Calu3 (cell line): ENCODE measurements at regions not wholly inside any gene's neighbourhood (a gene's known extent, or its start where the extent isn't known, plus 50 kb on each side); places are given as distances from the start of the nearest gene placed in this dataset.
"Not testable (repeated sequence)": the region's sequence is repeated elsewhere in the genome, so short reads cannot be mapped to it uniquely, and the experiment has no call there.

Source experiments
- BruUV-seq: library from RNA; stranded (reverse); fragments of 400-500 nt; replicated peaks from 2 replicates; lab custom pipeline; 2021; lab: Mats Ljungman, UMichigan
- CTCF ChIA-PET: fragments of 300-600 bp; sonication (Branson Sonifier 250); formaldehyde crosslinking; loops from one replicate; lab custom pipeline; 2022; ENCODE audit warnings: antibody characterized with exemption; lab: Charles Lee
- DNase-seq: peaks from one replicate; pipeline ENCODE4 v3.0.0; 2022
- H3K27ac Mint-ChIP-seq: one replicate; pipeline ENCODE4 v1.8.0; 2022; ENCODE audit warnings: mixed read lengths; ENCODE audit not compliant: unreplicated experiment
- H3K27me3 Mint-ChIP-seq: one replicate; pipeline ENCODE4 v1.8.0; 2022; ENCODE audit warnings: mixed read lengths; ENCODE audit not compliant: unreplicated experiment
- H3K36me3 Mint-ChIP-seq: one replicate; pipeline ENCODE4 v1.8.0; 2022; ENCODE audit warnings: mild to moderate bottlenecking, moderate library complexity, mixed read lengths; ENCODE audit not compliant: insufficient read depth, unreplicated experiment
- H3K4me1 Mint-ChIP-seq: one replicate; pipeline ENCODE4 v1.8.0; 2022; ENCODE audit warnings: mild to moderate bottlenecking, low read depth, mixed read lengths; ENCODE audit not compliant: unreplicated experiment
- H3K4me3 Mint-ChIP-seq: one replicate; pipeline ENCODE4 v1.8.0; 2022; ENCODE audit warnings: mild to moderate bottlenecking, low read depth, moderate library complexity, mixed read lengths; ENCODE audit not compliant: unreplicated experiment
- H3K9me3 Mint-ChIP-seq: one replicate; pipeline ENCODE4 v1.8.0; 2022; ENCODE audit warnings: low read depth, mixed read lengths; ENCODE audit not compliant: unreplicated experiment
- CTCF ChIP-seq: fragments of 200-600 bp; IDR thresholded peaks from one replicate; pipeline ENCODE4 v1.8.0; 2022; ENCODE audit warnings: antibody characterized with exemption; ENCODE audit not compliant: unreplicated experiment
- intact Hi-C: fragments of 100-400 bp; cut with micrococcal nuclease; formaldehyde crosslinking; loops from one replicate; pipeline ENCODE4 v1.10.0; 2022; ENCODE audit not compliant: unreplicated experiment

GRCh38 chrX:14303891-14304290 lies 225.4 kb upstream of the GLRA2 start:
- intact Hi-C loops: no loop called here
- Mint-ChIP-seq H3K27me3 (no peaks in the 10 kb centered on the region), H3K9me3 (no peaks in the 10 kb centered on the region), H3K27ac (no peak overlapping the region), H3K4me1 (no peaks in the 10 kb centered on the region), H3K4me3 (no peak overlapping the region), H3K36me3 (no peaks in the 10 kb centered on the region)
- no peak for DNase-seq
- CTCF ChIA-PET: no interaction called here
- no peak for TF ChIP-seq CTCF
- BruUV-seq: no TSS peak

GRCh38 chrX:14302561-14302960 lies 226.8 kb upstream of the GLRA2 start:
- H3K27ac Mint-ChIP-seq, CTCF ChIA-PET, H3K36me3 Mint-ChIP-seq, DNase-seq, H3K9me3 Mint-ChIP-seq, H3K4me3 Mint-ChIP-seq, BruUV-seq, H3K27me3 Mint-ChIP-seq, H3K4me1 Mint-ChIP-seq, intact Hi-C loops: not testable (repeated sequence)

GRCh38 chrX:14300376-14300775 lies 229.0 kb upstream of the GLRA2 start:
- H3K27ac Mint-ChIP-seq: no peak overlapping the region
- no TSS peak for BruUV-seq
- peaks cover 1% of the 10 kb centered on the region for H3K27me3 Mint-ChIP-seq
- no peak for TF ChIP-seq CTCF
- no peaks in the 10 kb centered on the region for H3K36me3 Mint-ChIP-seq
- no peak overlapping the region for H3K4me3 Mint-ChIP-seq
- CTCF ChIA-PET: no interaction called here
- H3K9me3 Mint-ChIP-seq: no peaks in the 10 kb centered on the region
- intact Hi-C loops: no loop called here
- no peaks in the 10 kb centered on the region for H3K4me1 Mint-ChIP-seq
- no peak for DNase-seq

- no peak for TF ChIP-seq CTCF
- no peak for DNase-seq
- H3K27me3 Mint-ChIP-seq: peaks cover 20% of the 10 kb centered on the region
- H3K27ac Mint-ChIP-seq: no peak overlapping the region
- intact Hi-C loops: no loop called here
- no peak overlapping the region for H3K4me3 Mint-ChIP-seq
- CTCF ChIA-PET: no interaction called here
- H3K4me1 Mint-ChIP-seq: no peaks in the 10 kb centered on the region
- H3K9me3 Mint-ChIP-seq: no peaks in the 10 kb centered on the region
- no TSS peak for BruUV-seq
- no peaks in the 10 kb centered on the region for H3K36me3 Mint-ChIP-seq
These were observed 233.9 kb upstream of the GLRA2 start for GRCh38 chrX:14295426-14295825.

- intact Hi-C loops: no loop called here
- CTCF ChIA-PET: no interaction called here
- Mint-ChIP-seq H3K4me1 (no peaks in the 10 kb centered on the region), H3K9me3 (no peaks in the 10 kb centered on the region), H3K4me3 (no peak overlapping the region), H3K27ac (no peak overlapping the region), H3K36me3 (no peaks in the 10 kb centered on the region), H3K27me3 (peaks cover 20% of the 10 kb centered on the region)
- DNase-seq: no peak
- no peak for TF ChIP-seq CTCF
- no TSS peak for BruUV-seq
These were observed 237.5 kb upstream of the GLRA2 start for GRCh38 chrX:14291666-14292500.
